ENCODE measurements at regions not wholly inside any gene's neighbourhood (a gene's known extent, or its start where the extent isn't known, plus 50 kb on each side); places are given as distances from the start of the nearest gene placed in this dataset.

GRCh38 chr2:23326330-23326729, 58.6 kb upstream of the KLHL29 start:
- DNase-seq: no peak

- DNase-seq: no peak
Observed at GRCh38 chr2:23327416-23327815, 57.6 kb upstream of the KLHL29 start.

- peak; percentile 36 to 66 for DNase-seq
Observed at GRCh38 chr2:23327887-23328286, 57.1 kb upstream of the KLHL29 start.

- peak in 1 of 2 experiments; percentile 28 for DNase-seq
Observed at GRCh38 chr2:23330214-23330613, 54.8 kb upstream of the KLHL29 start.
